SK-N-MC (cell line): ENCODE measurements at regions not wholly inside any gene's neighbourhood (a gene's known extent, or its start where the extent isn't known, plus 50 kb on each side); places are given as distances from the start of the nearest gene placed in this dataset.

Source experiments
- EZH2 ChIP-seq: fragments of 200-600 bp; sonication (generic); IDR thresholded peaks from one replicate; pipeline ENCODE4 v1.6.1; 2017; ENCODE audit warnings: antibody characterized with exemption
- POLR2AphosphoS5 ChIP-seq: IDR thresholded peaks from 2 replicates; pipeline ENCODE4 v1.6.1; 2012; ENCODE audit warnings: mild to moderate bottlenecking, low read depth, low read length, borderline replicate concordance

GRCh38 chr18:27724362-27724761 lies 452.6 kb downstream of the CDH2 start:
- TF ChIP-seq POLR2AphosphoS5 (no peak), EZH2 (no peak)
